SKM-1 (cell line): ENCODE measurements at regions not wholly inside any gene's neighbourhood (a gene's known extent, or its start where the extent isn't known, plus 50 kb on each side); places are given as distances from the start of the nearest gene placed in this dataset.
"Not testable (repeated sequence)": the region's sequence is repeated elsewhere in the genome, so short reads cannot be mapped to it uniquely, and the experiment has no call there.

Source experiments
- DNase-seq: peaks from one replicate; lab custom pipeline; 2025; ENCODE audit not compliant: unreplicated experiment; lab: John Stamatoyannopoulos, UW

DNA sequence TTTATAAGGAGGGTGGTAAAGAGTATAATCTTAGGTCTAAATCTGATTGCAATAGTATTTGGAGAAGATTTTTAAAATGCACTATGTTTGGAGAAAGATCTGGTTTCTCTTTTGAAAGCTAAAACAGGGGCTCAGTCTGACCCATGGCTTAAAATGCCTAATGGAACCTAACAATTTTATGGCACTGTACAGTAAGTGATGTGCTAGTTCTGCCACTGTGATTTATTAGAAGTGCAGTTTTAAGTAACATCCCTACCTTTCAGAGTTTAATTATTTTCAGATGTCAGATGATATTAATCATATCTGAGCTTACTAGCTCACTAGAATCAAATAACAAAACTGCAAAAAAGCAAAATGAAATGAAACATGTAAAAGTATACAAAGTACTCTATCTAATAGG lies 514.7 kb upstream of the KCND2 start:
- DNase-seq: no peak

DNA sequence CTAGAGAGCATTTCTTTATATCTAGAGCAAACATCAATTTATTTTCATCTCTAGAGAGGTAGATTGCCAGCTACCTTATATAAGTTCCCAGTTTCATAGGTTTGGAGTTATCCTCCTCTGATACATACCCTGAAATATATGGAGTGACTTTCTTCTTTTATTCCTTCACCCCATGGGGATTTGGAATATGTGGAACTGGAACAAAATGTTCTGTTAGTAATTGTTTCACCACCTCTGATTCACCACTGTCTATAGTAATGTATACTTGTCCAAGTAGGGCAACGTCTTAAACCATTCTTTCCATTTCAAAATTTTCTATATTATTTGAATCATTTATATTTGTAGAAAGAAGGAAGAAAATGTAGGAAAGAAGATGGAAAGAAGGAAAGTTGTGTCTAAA lies 511.2 kb upstream of the KCND2 start:
- no peak for DNase-seq

DNA sequence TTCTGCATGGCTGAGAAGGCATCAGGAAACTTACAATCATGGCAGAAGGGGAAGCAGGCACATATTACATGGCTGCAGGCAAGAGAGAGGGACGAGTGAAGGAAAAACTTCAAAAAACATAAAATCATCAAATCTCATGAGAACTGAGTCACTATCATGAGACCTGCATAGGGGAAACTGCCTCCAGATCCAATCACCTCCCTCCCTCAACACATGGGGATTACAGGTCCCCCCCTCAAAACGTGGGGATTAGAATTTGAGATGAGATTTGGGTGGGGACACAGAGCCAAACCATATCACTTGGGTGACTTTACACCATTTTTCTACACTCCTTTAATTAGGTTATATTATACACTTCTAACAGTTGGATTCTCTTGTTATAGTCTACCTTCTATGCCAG lies 490.7 kb upstream of the KCND2 start:
- DNase-seq: no peak

DNA sequence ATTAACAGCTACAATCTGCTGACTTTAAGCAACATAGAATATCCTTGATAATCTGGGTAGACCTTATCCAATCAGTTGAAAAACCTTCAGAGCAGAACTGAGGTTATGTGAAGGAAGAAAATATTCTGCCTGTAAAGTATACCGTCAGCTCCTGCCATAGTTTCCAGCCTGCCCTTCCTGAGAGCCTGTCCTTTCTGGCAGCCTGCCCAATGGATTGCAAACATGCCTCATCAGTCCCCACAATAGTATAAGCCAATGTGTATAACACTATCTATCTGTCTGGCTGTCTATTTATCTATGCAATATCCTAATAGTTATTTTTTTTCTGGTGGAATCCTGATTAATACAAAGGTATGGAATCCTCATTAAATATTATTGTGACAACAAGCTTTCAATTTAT lies 489.2 kb upstream of the KCND2 start:
- no peak for DNase-seq

DNA sequence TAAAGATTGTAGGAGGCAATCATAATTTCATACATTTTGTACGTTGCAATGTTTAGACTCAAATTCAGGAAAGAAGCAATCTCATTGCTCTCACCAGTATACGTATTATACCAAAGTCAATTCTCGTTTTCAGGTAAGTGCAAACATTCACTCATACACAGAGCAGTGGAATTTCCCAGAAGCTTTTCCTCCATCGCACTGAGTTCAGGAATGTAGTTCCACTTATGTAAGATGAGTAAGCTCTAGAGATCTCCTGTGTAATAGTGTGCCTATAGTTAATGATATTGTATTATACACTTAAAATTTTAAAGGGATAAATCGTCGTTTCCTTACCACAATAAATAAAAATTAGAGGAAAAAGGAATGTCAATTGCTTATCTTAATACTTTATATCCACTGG lies 470.8 kb upstream of the KCND2 start:
- no peak for DNase-seq

DNA sequence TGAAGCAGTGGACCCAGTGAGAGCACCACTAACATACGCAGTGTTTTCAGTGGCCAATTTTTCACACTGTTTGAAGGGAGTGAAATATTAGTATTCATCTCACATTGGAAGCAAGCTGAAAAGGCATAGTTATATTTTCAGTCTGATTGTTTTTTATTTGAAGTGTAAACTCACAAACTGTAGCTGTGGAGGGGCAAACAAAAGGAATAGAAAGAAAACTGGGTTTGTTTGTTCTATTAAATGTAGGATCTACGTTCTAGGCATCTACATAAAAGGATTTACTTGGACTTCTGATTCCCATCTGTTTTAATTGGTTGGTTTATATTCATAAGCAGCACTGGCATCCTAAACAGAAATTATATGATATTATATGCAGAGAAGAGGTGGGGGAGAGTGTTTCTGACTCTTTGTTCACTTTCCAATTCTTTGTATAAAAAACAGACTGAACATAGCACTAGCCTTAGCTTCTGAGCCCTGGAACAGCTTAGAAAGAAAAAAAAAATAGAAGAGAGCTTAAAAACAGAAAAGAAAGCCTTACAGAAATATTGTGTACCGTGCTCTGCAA lies 447.8 kb upstream of the KCND2 start:
- no peak for DNase-seq

DNA sequence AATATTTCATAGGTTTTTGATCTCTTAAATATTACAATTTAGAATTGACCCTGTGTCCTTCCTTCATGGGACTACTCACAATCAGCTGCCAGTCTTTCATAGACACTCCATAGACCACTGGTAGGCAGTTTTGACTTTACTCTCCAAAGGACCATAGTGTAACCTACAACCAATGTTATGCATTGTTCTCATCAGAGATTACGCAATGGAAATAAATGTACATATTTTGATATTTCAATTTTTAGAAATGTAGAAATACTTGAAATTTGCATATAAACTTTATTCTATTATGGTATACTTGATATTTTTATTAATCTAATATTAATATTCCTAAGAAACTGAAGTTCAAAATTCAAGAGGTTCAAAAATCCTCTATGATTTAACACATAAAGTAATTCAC lies 446.4 kb upstream of the KCND2 start:
- no peak for DNase-seq

DNA sequence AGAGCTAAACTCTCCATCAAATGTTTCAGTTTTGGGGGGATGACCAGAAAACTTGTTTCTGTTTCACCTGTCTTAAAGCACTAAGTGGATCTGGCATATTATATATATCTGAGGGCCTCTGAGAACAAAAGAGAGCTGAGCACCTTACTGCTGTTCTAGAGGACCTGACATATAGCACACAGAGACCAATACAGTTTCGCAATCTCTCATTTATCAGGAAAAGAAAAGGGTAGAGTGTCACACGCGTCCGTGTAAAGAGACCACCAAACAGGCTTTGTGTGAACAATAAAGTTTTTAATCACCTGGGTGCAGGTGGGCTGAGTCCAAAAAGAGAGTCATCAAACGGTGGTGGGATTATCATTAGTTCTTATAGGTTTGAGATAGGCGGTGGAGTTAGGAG lies 434.5 kb upstream of the KCND2 start:
- DNase-seq: no peak

DNA sequence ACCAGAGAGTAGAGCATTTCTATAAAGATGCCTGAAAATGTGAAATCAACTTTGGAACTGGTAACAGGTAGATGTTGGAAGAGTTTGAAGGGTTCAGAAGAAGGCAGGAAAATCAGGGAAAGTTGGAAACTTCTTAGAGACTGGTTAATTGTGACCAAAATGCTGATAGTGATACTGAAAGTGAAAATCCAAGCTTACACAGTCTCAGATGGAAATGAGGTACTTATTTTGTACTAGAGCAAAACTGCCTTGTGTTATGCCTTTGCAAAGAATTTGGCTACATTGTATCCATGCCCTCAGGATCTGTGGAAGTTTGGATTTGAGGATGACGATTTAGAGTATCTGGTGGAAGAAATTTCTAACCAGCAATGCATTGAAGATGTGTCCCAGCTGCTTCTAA lies 430.6 kb upstream of the KCND2 start:
- DNase-seq: no peak

DNA sequence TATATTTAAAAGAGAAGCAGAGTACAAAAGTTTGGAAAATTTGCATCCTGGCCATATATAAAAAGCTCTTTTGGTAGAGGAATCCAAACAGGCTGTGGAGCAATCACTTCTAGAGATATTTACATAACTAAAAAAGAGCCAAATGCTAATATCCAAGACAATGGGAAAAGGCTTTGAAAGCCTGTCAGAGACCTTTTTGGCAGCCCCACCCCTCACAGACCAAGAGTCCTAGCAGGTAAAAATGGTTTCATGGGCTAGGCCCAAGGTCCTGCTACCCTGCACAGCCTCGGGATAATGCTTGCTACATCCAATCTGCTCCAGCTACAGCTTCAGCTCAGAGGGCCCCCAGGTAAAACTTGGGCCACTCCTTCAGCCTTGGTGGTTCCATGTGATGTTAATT lies 430.2 kb upstream of the KCND2 start:
- no peak for DNase-seq

DNA sequence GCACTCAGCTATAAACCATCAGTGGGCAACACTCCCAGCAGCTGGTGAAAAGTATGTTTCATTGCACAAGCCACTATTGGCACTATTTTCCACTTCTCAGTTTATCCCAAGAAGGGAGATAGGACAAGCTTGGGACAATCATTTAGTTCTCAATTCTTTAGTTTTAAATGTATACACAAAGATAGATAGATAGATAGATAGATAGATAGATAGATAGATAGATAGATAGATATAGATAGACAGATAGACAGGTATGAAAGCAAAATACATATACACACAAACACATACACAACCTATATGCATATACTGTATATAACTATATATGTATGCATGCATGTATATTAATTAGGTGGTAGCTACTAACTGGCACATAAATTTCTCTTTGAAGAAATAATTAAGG lies 411.6 kb upstream of the KCND2 start:
- no peak for DNase-seq

DNA sequence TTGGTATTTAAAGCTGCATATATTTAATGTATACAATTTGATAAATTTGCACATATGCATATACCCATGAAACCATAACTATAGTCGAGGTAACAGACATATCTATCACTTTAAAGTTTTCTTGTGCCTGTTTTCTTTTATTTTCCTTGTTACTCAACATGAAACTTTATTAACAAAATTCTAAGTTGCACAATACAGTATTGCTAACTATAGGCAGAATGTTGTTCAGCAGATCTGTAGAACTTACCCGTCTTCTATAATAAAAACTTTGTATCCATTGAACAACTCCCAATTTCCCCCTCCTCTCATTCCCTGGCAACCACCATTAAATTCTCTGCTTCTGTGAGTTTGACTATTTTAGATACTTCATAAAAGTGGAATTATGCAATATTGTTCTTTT lies 404.6 kb upstream of the KCND2 start:
- no peak for DNase-seq

DNA sequence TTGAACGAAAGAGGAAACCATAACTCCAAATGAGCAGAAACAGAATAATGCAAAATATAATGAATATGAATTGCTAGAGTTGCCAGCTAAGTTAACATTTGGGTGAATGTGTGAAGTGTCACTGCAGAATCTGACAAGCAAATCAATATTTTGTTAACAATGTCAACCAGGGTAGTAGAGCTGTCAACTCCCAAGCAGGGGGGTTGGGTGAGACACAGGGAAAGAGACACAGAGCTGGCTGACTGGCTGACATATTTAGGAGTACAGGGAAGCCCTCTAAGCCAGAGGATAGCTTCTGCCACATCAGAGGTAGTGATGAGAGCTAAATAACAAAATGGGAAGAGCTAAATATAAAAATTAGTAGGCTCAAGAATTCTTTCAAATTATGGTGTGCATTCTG lies 393.1 kb upstream of the KCND2 start:
- DNase-seq: no peak

DNA sequence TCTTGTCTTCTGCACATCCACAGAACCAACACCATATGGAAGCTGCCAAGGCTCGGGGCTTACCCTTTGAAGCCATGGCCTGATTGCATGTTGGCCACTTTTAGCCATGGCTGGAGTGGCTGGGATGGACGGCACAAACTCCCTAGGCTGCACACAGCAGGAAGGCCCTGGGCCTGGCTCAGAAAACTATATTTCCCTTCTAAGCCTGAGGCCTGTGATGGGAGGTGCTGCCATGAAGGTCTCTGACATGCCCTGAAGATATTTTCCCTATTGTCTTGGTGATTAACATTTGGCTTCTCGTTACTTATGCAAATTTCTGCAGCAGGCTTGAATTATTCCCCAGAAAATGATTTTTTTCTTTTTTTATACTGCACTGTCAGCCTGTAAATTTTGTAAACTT lies 387.0 kb upstream of the KCND2 start:
- no peak for DNase-seq

DNA sequence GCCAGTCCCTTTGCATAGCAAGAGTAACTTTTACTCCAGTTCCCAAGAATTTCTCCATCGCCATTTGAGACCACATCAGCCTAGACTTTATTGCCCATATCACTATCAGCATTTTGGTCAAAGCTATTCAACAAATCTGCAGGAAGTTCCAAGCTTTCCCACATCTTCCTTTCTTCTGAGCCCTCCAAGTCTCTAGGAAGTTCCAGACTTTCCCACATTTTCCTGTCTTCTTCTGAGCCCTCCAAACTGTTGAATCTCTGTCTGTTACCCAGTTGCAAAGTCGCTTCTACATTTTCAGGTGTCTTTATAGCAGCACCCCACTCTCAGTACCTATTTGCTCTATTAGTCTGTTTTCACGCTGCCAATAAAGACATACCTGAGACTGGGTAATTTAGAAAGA lies 386.4 kb upstream of the KCND2 start:
- not testable (repeated sequence) for DNase-seq

DNA sequence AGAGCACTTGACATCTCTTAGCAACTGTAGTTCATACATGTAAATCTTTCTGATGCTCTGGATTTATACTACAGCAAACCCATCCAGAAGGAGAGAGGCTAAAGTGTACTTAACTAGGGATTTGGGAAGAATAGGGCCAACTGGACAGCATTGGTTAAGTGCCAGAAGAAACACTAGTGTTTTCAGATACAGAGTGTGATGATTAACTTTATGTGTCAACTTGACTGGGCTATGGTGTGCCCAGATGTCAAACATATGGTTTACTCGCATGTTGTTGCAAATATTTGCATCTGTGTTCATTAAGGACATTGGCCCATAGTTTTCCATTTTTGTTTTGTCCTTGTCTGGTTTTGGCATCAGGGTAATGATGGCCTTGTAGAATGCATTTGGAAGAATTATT lies 384.7 kb upstream of the KCND2 start:
- DNase-seq: no peak

DNA sequence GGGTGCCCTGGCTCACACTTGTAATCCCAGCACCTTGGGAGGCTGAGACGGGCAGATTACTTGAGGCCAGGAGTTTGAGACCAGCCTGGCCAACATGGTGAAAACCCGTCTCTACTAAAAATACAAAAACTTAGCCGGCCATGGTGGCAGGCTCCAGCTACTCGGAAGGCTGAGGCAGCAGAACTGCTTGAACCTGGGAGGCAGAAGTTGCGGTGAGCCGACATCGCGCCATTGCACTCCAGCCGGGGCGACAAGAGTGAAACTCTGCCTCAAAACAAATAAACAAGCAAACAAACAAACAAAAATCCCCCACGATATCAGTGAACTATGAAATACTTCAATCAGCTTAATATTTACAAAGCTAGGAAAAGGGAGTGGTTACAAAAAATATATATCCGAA lies 382.3 kb upstream of the KCND2 start:
- no peak for DNase-seq

DNA sequence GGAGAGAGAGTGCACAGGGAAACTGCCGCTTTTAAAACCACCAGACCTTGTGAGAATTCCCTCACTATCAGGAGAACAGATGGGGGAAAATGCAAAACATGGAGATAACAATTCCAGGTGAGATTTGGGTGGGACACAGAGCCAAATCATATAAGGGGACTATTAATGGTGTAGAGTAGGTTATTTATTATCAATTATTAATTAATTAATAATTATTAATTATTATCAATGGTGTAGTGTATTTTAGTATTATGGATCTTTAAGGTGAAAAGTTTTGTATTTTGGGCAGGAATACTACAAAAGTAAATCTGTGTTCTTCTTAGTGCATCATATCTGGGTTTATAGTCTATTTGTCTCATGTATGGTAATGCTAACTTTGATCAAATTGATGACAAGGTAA lies 377.7 kb upstream of the KCND2 start:
- no peak for DNase-seq

DNA sequence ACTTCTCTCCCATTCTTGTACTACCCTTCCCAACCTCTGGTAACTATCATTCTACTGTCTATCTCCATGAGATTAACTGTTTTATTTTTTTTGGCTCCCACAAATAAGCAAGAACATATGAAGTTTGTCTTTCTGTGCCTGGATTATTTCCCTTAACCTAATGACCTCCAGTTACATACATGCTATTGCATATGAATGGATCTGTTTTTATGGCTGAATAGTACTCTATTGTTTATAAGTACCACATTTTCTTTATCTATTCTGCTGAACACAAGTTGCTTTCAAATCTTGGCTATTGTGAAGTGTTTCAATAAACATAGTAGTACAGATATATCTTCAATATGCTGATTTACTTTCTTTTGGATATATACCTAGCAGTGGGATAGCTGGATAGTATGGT lies 376.6 kb upstream of the KCND2 start:
- no peak for DNase-seq

DNA sequence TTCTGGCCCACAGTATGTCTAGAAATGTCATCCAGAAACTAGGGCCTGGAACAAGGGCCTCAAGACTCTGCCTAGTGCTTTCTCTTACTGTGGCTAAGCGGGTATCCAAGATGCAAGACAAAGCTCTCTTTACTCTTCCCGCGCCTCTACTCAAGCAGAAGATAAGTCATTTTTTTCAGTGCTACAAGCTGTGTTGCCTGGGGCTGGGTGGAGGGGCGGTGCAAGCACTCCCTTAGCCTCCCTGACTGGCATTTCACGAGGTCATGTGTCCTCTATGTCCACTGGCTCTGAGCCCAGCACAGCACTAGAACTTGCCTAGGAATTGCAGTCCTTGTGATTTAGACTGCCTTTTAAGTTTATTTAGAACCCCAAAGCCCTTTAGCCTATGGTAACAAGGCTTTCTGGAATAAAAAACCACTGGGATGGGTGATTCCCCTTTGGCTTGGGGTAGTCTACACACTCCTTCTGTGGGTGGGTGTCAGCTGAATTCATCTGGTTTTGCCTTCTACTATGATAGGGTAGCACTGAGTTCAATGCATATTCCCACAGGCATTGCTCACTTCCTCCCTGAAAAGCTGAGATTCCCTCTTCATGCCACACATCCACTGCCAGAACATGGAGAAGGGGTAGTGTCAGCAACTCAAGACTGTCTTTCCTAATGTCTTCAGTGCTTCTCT lies 371.8 kb upstream of the KCND2 start:
- no peak for DNase-seq

DNA sequence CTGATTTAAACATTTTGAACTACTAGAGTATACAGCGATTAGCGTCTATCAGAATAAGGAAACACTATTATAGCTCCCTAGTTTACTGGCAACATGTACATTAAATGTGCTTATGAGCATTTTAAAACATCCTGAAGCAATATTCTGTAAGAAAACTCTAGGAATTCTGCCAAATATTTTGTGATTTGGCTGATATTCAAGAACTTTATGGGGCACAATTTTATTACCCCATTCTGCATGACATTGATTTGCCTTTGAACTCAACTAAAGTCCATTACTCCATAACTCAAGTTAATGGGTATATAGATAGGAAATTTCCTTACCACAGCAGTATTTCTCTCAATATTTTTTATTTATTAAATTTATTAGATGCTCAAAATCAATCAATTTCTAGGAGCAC lies 369.9 kb upstream of the KCND2 start:
- no peak for DNase-seq

DNA sequence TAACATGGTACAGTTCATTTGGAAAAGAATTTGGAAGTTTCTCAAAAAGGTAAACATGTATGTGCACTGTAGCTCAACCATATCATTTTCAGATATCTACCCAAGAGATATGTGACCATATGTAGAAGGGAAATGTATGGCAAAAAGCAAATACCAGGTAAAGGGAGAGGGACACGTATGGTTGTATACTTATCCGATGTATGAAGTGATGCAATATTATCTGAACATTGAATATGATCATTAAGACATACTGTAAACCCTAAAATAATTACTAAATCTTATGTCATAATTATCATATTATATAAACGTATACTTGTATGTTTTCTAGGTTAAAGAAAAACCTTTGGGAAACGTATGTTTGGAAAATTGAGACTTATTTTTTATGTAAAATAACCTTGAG lies 367.5 kb upstream of the KCND2 start:
- no peak for DNase-seq

DNA sequence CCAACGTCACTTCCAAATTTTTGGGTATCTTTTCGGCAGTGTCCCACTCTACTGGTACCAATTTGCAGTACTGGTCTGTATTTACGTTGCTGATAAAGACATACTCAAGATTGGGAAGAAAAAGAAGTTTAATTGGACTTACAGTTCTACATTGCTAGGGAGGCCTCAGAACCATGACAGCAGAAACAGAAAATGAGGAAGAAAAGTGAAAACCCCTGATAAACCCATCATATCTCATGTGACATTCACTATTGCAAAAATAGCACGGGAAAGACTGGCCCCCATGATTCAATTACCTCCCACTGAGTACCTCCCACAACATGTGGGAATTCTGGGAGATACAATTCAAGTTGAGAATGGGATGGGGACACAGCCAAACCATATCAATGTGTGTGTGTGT lies 364.0 kb upstream of the KCND2 start:
- DNase-seq: no peak
